HEK293 (cell line): ENCODE measurements at regions not wholly inside any gene's neighbourhood (a gene's known extent, or its start where the extent isn't known, plus 50 kb on each side); places are given as distances from the start of the nearest gene placed in this dataset.

Experiments
- CTCF ChIA-PET: fragments of 350-600 bp; formaldehyde crosslinking; extraction: SDS; loops from one replicate; lab custom pipeline; 2021; ENCODE audit warnings: antibody characterized with exemption; lab: Yijun Ruan, JAX
- POLR2A ChIA-PET: fragments of 300-600 bp; formaldehyde crosslinking; extraction: SDS; loops from one replicate; lab custom pipeline; 2020; ENCODE audit warnings: antibody characterized with exemption, inconsistent platforms; lab: Yijun Ruan, JAX
- H3K27ac ChIP-seq: fragments of 200-500 bp; sonication (Bioruptor generic); 2 replicates; pipeline ENCODE4 v1.5.1; 2014; ENCODE audit warnings: low read depth, low read length, control low read depth, inconsistent platforms; ENCODE audit errors: extremely low read depth
- H3K36me3 ChIP-seq, 2 experiments: fragments of 200-500 bp in 1 of 2; sonication (Bioruptor generic) in 1 of 2; 1 replicate in 1 of 2; 2 replicates in 1 of 2; pipeline ENCODE4 v1.5.1; 2014 to 2017; ENCODE audit warnings: inconsistent platforms in 2 of 2, low read length in 2 of 2; ENCODE audit not compliant: control insufficient read depth in 2 of 2, insufficient read depth in 1 of 2
- H3K4me1 ChIP-seq: fragments of 200-500 bp; sonication (Bioruptor generic); 2 replicates; pipeline ENCODE4 v1.5.1; 2014; ENCODE audit warnings: mild to moderate bottlenecking, low read length, inconsistent platforms; ENCODE audit not compliant: control insufficient read depth, insufficient read depth
- H3K4me3 ChIP-seq: 2 replicates; pipeline ENCODE4 v1.5.1; 2011; ENCODE audit warnings: low read depth, mild to moderate bottlenecking, control low read depth, low read length, moderate library complexity
- H3K9me3 ChIP-seq: fragments of 200-500 bp; sonication (Bioruptor generic); 2 replicates; pipeline ENCODE4 v1.5.1; 2014; ENCODE audit warnings: low read depth, low read length, inconsistent platforms; ENCODE audit not compliant: control insufficient read depth, insufficient read depth
- GLI2 ChIP-seq: fragments of 450-650 bp; formaldehyde crosslinking; IDR thresholded peaks from 2 replicates; pipeline ENCODE4; 2017; ENCODE audit warnings: missing biosample characterization, missing genetic modification characterization, low read depth, borderline replicate concordance
- MYNN ChIP-seq: fragments of 450-650 bp; formaldehyde crosslinking; IDR thresholded peaks from 2 replicates; pipeline ENCODE4 v1.5.1; 2016; ENCODE audit warnings: missing biosample characterization, missing genetic modification characterization, borderline replicate concordance
- SALL2 ChIP-seq: fragments of 450-650 bp; formaldehyde crosslinking; IDR thresholded peaks from 2 replicates; pipeline ENCODE4 v1.5.0; 2017; ENCODE audit warnings: missing biosample characterization, mild to moderate bottlenecking, missing genetic modification characterization, borderline replicate concordance
- SETDB1 ChIP-seq: IDR thresholded peaks from one replicate; pipeline ENCODE4 v1.6.1; 2017; ENCODE audit warnings: mild to moderate bottlenecking, low read length, moderate library complexity, mixed read lengths; ENCODE audit not compliant: insufficient read length
- YY2 ChIP-seq: fragments of 450-650 bp; formaldehyde crosslinking; IDR thresholded peaks from 2 replicates; pipeline ENCODE4 v1.5.1; 2016; ENCODE audit warnings: missing biosample characterization, missing genetic modification characterization
- ZBTB21 ChIP-seq: fragments of 450-650 bp; formaldehyde crosslinking; IDR thresholded peaks from 2 replicates; pipeline ENCODE4 v1.5.1; 2017; ENCODE audit warnings: missing biosample characterization, missing genetic modification characterization
- ZBTB8A ChIP-seq: fragments of 450-650 bp; formaldehyde crosslinking; IDR thresholded peaks from 2 replicates; pipeline ENCODE4 v1.5.1; 2016; ENCODE audit warnings: missing biosample characterization, missing genetic modification characterization
- ZFP37 ChIP-seq: fragments of 450-650 bp; formaldehyde crosslinking; IDR thresholded peaks from 2 replicates; pipeline ENCODE4 v1.5.1; 2016; ENCODE audit warnings: missing biosample characterization, missing genetic modification characterization
- ZFP69B ChIP-seq: fragments of 450-650 bp; formaldehyde crosslinking; IDR thresholded peaks from 2 replicates; pipeline ENCODE4 v1.5.1; 2016; ENCODE audit warnings: missing biosample characterization, missing genetic modification characterization
- ZIC2 ChIP-seq: fragments of 450-650 bp; formaldehyde crosslinking; IDR thresholded peaks from 2 replicates; pipeline ENCODE4 v1.5.1; 2016; ENCODE audit warnings: missing biosample characterization, missing genetic modification characterization
- ZNF112 ChIP-seq: fragments of 450-650 bp; formaldehyde crosslinking; IDR thresholded peaks from 2 replicates; pipeline ENCODE4 v1.5.0; 2017; ENCODE audit warnings: missing biosample characterization, missing genetic modification characterization
- ZNF16 ChIP-seq: fragments of 450-650 bp; formaldehyde crosslinking; IDR thresholded peaks from 2 replicates; pipeline ENCODE4 v1.5.1; 2016; ENCODE audit warnings: low read depth, missing biosample characterization, missing genetic modification characterization
- ZNF175 ChIP-seq: fragments of 450-650 bp; formaldehyde crosslinking; IDR thresholded peaks from 2 replicates; pipeline ENCODE4 v1.5.1; 2016; ENCODE audit warnings: missing biosample characterization, missing genetic modification characterization
- ZNF221 ChIP-seq: fragments of 450-650 bp; formaldehyde crosslinking; IDR thresholded peaks from 2 replicates; pipeline ENCODE4 v1.5.1; 2017; ENCODE audit warnings: missing biosample characterization, missing genetic modification characterization, borderline replicate concordance
- ZNF248 ChIP-seq: fragments of 450-650 bp; formaldehyde crosslinking; IDR thresholded peaks from 2 replicates; pipeline ENCODE4 v1.5.1; 2017; ENCODE audit warnings: missing biosample characterization, missing genetic modification characterization
- ZNF560 ChIP-seq: fragments of 450-650 bp; formaldehyde crosslinking; IDR thresholded peaks from 2 replicates; pipeline ENCODE4 v1.5.1; 2017; ENCODE audit warnings: missing biosample characterization, missing genetic modification characterization, borderline replicate concordance
- ZNF791 ChIP-seq: fragments of 450-650 bp; formaldehyde crosslinking; IDR thresholded peaks from 2 replicates; pipeline ENCODE4 v1.5.1; 2016; ENCODE audit warnings: missing biosample characterization, missing genetic modification characterization
- TF ChIP-seq, protein P1 (sequence below): fragments of 450-650 bp; formaldehyde crosslinking; IDR thresholded peaks from 2 replicates; pipeline ENCODE4 v1.5.1; 2017; ENCODE audit warnings: missing biosample characterization, missing genetic modification characterization
- TF ChIP-seq, protein P2 (sequence below): fragments of 450-650 bp; formaldehyde crosslinking; IDR thresholded peaks from 2 replicates; pipeline ENCODE4; 2016; ENCODE audit warnings: missing biosample characterization, missing genetic modification characterization
- TF ChIP-seq, protein P3 (sequence below): fragments of 450-650 bp; formaldehyde crosslinking; IDR thresholded peaks from 2 replicates; pipeline ENCODE4 v1.5.1; 2016; ENCODE audit warnings: missing biosample characterization, missing genetic modification characterization
- TF ChIP-seq, protein P4 (sequence below): fragments of 450-650 bp; formaldehyde crosslinking; IDR thresholded peaks from 2 replicates; pipeline ENCODE4 v1.5.1; 2017; ENCODE audit warnings: missing biosample characterization, missing genetic modification characterization
- TF ChIP-seq, protein P5 (sequence below): fragments of 450-650 bp; formaldehyde crosslinking; IDR thresholded peaks from 2 replicates; pipeline ENCODE4 v1.5.1; 2016; ENCODE audit warnings: missing biosample characterization, missing genetic modification characterization

DNA sequence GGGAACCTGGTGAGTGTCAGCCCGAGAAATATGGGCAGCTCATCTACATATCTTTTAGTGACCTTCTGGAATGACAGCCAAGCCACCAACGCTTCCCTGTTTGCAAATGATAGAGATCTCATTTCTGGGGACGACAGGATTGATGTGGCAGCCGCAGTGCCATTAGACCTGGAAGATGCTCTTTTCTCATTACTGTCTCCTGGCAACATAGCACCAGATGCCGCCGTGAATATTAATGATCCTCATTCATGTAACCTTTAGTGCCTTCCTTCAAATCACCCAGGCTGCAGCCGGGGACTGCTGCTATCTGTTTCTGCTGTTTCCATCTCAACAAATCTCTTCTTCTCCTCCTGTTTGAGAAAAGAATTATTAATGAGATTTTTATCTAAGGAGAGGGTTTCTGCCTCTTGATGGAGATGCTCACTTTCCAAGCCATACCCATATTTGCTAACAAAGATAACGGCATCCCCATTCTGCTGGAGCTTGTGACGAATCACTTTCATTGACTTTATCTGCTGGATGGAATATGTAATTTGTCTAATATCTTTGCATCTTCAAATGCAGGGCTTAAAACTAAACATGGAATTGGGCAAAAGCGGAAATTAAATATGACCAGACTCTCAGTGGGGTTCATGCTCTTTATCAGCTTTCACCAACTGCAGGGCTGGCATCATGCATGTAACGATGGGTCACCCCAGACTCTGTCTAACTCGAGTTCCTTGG is 74.8 kb upstream of the KIF16B start (continued):
- TF ChIP-seq, protein P1, sequence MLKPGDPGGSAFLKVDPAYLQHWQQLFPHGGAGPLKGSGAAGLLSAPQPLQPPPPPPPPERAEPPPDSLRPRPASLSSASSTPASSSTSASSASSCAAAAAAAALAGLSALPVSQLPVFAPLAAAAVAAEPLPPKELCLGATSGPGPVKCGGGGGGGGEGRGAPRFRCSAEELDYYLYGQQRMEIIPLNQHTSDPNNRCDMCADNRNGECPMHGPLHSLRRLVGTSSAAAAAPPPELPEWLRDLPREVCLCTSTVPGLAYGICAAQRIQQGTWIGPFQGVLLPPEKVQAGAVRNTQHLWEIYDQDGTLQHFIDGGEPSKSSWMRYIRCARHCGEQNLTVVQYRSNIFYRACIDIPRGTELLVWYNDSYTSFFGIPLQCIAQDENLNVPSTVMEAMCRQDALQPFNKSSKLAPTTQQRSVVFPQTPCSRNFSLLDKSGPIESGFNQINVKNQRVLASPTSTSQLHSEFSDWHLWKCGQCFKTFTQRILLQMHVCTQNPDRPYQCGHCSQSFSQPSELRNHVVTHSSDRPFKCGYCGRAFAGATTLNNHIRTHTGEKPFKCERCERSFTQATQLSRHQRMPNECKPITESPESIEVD (tag by site-specific recombination), result no peak
- TF ChIP-seq ZNF16 (tag by site-specific recombination), result no peak

DNA sequence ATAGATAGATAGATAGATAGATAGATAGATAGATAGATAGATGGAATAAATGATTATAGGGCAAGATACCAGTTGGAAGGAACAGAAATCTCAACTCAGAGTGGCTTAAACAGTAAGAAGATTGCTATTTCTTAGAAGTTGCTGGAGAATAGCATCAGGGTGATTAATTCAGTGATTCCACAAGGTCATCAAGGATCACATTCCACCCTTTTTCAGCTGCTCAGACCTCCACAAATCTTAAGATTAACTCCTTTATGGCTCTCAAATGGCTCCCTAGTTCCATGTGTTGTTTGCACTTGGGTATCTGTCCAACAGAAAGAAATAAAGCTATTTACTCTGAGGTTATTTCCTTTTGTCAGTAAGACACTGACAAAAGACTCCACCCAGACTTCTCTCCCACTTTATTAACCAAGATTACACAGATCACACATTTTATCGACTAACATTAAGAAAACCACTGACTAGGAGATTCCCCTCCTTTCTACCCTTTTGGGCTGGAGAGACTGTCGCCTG is 68.3 kb upstream of the KIF16B start:
- no peak overlapping the region for H3K27ac ChIP-seq
- TF ChIP-seq, protein P2, sequence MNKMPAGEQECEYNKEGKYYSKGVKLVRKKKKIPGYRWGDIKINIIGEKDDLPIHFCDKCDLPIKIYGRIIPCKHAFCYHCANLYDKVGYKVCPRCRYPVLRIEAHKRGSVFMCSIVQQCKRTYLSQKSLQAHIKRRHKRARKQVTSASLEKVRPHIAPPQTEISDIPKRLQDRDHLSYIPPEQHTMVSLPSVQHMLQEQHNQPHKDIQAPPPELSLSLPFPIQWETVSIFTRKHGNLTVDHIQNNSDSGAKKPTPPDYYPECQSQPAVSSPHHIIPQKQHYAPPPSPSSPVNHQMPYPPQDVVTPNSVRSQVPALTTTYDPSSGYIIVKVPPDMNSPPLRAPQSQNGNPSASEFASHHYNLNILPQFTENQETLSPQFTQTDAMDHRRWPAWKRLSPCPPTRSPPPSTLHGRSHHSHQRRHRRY (tag by site-specific recombination), result no peak
- TF ChIP-seq ZNF791 (tag by site-specific recombination) (no peak), ZBTB8A (tag by site-specific recombination) (no peak), GLI2 (tag by site-specific recombination) (no peak), SALL2 (tag by site-specific recombination) (no peak), ZNF175 (tag by site-specific recombination) (no peak), ZFP69B (no peak), ZBTB21 (tag by site-specific recombination) (no peak)
- TF ChIP-seq, protein P3, sequence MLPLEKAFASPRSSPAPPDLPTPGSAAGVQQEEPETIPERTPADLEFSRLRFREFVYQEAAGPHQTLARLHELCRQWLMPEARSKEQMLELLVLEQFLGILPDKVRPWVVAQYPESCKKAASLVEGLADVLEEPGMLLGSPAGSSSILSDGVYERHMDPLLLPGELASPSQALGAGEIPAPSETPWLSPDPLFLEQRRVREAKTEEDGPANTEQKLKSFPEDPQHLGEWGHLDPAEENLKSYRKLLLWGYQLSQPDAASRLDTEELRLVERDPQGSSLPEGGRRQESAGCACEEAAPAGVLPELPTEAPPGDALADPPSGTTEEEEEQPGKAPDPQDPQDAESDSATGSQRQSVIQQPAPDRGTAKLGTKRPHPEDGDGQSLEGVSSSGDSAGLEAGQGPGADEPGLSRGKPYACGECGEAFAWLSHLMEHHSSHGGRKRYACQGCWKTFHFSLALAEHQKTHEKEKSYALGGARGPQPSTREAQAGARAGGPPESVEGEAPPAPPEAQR (tag by site-specific recombination), result no peak
- TF ChIP-seq, protein P4, sequence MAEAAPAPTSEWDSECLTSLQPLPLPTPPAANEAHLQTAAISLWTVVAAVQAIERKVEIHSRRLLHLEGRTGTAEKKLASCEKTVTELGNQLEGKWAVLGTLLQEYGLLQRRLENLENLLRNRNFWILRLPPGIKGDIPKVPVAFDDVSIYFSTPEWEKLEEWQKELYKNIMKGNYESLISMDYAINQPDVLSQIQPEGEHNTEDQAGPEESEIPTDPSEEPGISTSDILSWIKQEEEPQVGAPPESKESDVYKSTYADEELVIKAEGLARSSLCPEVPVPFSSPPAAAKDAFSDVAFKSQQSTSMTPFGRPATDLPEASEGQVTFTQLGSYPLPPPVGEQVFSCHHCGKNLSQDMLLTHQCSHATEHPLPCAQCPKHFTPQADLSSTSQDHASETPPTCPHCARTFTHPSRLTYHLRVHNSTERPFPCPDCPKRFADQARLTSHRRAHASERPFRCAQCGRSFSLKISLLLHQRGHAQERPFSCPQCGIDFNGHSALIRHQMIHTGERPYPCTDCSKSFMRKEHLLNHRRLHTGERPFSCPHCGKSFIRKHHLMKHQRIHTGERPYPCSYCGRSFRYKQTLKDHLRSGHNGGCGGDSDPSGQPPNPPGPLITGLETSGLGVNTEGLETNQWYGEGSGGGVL, result no peak
- ChIA-PET CTCF (interaction anchor here (1.1 kb wide), 1 partner anchor 59 kb away, joined by 3 read pairs; no protein-coding TSS in a partner anchor), POLR2A (no interaction called here)
- H3K36me3 ChIP-seq, result no peaks in the 10 kb centered on the region
- no peaks in the 10 kb centered on the region for H3K4me1 ChIP-seq
- H3K9me3 ChIP-seq, result no peaks in the 10 kb centered on the region
- H3K4me3 ChIP-seq, result no peak overlapping the region

DNA sequence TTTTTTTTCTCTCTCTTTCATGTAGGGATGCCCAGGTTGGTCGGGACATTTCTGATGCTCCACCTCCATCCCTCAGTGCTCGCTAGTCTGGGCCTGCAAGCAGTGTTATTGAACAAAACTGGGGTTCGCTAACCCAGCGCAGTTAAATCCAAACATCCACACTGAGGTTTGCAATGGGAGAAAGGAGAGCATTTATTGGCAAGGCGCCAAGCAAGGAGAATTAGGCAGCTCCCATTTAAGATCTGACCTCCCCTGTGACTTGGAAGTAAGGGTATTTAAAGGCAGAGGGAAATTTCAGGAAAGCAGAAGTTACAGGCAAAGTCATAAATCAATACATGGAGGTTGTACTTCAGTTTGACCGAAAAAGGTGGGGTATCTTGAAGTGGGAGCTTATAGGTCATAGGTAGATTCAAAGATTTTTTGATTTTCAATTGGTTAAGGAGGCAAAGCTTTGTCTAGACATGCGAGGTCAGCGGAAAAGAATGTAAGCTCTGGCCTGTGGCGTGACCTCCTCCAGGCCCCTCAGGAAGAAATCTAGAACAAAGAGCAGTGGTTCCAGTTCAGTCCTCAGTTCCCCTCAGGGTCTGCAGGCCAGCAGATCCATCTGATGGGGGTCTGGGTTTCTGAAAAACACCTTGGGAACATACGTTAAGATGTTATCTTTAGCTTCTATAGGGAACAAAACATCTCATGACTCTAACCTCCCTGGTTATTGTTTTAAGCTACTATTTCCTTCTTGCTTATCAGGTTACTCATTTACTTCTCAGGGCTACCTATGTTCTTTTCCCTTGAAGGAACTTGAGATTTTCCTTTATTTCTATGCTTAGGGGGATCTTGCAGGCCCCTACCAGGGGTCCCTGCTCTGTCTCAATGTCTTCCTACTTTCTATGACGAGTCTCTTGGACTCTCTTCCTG is 66.0 kb upstream of the KIF16B start:
- H3K36me3 ChIP-seq, result no peaks in the 10 kb centered on the region
- no peaks in the 10 kb centered on the region for H3K9me3 ChIP-seq
- H3K4me1 ChIP-seq, result no peaks in the 10 kb centered on the region
- no peak overlapping the region for H3K4me3 ChIP-seq
- H3K27ac ChIP-seq, result no peak overlapping the region
- ChIA-PET CTCF (interaction anchor here (0.6 kb wide), 1 partner anchor 71 kb away, joined by 3 read pairs; no protein-coding TSS in a partner anchor), POLR2A (no interaction called here)
- TF ChIP-seq ZFP37 (tag by site-specific recombination), result no peak
- no peak for TF ChIP-seq ZNF560
- TF ChIP-seq ZNF248 (tag by site-specific recombination), result no peak
- TF ChIP-seq YY2 (tag by site-specific recombination), result no peak
- TF ChIP-seq MYNN (tag by site-specific recombination), result no peak
- TF ChIP-seq, protein P5, sequence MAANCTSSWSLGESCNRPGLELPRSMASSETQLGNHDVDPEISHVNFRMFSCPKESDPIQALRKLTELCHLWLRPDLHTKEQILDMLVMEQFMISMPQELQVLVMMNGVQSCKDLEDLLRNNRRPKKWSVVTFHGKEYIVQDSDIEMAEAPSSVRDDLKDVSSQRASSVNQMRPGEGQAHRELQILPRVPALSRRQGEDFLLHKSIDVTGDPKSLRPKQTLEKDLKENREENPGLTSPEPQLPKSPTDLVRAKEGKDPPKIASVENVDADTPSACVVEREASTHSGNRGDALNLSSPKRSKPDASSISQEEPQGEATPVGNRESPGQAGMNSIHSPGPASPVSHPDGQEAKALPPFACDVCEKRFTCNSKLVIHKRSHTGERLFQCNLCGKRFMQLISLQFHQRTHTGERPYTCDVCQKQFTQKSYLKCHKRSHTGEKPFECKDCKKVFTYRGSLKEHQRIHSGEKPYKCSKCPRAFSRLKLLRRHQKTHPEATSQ (tag by site-specific recombination), result no peak
- no peak for TF ChIP-seq ZNF221 (tag by site-specific recombination)
- no peak for TF ChIP-seq ZNF112
- no peak for TF ChIP-seq ZIC2
- TF ChIP-seq SETDB1, result no peak
- TF ChIP-seq, protein P2 (tag by site-specific recombination), result no peak
